ENCODE measurements at regions not wholly inside any gene's neighbourhood (a gene's known extent, or its start where the extent isn't known, plus 50 kb on each side); places are given as distances from the start of the nearest gene placed in this dataset.
"Not testable (repeated sequence)": the region's sequence is repeated elsewhere in the genome, so short reads cannot be mapped to it uniquely, and the experiment has no call there.

DNA sequence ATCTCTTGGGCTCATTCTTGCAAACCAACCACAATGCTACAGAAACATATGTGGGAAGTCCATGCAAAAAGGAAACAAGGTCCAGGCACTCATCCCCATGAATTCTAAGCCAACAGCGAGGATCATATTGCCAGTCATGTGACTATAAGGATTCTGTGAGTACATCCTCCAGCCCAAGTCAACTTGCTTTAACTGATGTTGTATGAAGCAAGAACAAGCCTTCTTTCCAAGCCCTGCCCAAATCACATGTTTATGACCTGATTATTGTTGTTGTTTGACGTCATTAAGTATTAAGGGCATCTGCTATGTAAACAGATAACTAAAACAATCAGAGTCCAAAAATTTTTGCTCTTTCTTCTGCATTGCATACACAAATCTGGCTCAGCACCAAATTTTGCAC, 78.2 kb upstream of the MON1B start:
- DNase-seq (ENCODE audit: low read depth): no peak
- TF ChIP-seq, protein P1, sequence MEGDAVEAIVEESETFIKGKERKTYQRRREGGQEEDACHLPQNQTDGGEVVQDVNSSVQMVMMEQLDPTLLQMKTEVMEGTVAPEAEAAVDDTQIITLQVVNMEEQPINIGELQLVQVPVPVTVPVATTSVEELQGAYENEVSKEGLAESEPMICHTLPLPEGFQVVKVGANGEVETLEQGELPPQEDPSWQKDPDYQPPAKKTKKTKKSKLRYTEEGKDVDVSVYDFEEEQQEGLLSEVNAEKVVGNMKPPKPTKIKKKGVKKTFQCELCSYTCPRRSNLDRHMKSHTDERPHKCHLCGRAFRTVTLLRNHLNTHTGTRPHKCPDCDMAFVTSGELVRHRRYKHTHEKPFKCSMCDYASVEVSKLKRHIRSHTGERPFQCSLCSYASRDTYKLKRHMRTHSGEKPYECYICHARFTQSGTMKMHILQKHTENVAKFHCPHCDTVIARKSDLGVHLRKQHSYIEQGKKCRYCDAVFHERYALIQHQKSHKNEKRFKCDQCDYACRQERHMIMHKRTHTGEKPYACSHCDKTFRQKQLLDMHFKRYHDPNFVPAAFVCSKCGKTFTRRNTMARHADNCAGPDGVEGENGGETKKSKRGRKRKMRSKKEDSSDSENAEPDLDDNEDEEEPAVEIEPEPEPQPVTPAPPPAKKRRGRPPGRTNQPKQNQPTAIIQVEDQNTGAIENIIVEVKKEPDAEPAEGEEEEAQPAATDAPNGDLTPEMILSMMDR (IDR thresholded peaks at IDR 0.05; ENCODE audit: low read length, missing control alignments): no peak

DNA sequence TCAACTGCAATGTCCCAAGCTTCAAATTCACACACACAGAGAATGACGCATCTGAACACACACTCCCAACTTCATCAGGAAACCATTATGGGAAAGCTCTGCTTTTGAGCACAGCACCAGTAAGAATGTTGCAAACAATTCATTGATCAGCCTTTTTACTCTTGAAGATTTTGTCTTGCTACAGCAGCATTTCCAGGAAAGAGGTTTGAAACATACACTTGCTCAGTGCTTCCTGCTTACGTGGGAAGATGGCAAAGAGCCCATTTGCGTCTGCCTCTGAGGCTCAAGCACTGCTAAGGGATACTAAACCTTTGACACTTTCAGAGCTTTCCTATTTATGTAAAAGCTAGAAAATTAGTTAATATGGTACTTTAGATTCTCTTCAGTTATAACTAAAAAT, 77.2 kb upstream of the MON1B start:
- DNase-seq (ENCODE audit: low read depth): peak; percentile 12
- TF ChIP-seq, protein P1 (IDR thresholded peaks at IDR 0.05; ENCODE audit: low read length, missing control alignments): no peak

More for the DNA sequence above, 78.2 kb upstream of the MON1B start:
- H3K4me3 ChIP-seq (replicated peaks; ENCODE audit: low read depth, low read length): no peak overlapping the region

DNA sequence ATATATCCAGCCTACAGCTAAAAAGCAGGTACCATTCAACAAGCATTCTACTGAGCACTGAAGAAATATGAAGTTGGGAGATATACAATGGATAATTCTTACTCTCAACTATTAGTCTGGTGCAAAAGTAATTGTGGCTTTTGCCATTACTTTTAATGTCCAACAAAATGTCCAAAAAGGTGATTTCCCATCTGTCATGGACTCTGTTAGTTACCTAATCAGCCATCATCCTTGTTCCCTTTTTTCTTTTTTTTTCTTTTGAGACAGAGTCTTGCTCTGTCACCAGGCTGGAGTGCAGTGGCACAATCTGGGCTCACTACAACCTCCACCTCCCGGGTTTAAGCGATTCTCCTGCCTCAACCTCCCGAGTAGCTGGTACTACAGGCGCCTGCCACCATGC, 76.6 kb upstream of the MON1B start:
- not testable (repeated sequence) for H3K4me3 ChIP-seq (replicated peaks; ENCODE audit: low read depth, low read length); DNase-seq (ENCODE audit: low read depth)

More for the DNA sequence above, 77.2 kb upstream of the MON1B start:
- no peak overlapping the region for H3K4me3 ChIP-seq (replicated peaks; ENCODE audit: low read depth, low read length)

DNA sequence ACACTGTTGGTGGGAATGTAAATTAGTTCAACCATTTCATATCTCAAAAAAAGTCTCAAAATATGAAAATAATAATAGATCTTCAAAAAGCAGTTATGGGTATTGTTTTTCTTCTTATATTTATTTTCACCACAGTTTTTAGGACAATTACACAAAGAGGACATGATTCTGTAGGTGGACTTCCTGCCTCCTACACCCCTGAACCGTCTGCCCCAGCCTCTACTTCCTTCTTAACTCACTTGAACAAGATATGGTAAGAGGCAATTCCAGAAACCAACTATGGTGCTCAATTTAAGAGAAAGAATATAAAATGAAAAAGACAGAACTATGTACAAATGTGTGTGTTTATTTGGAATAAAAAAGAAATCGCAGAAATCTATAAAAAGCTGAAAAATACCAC, 74.1 kb upstream of the MON1B start:
- DNase-seq (ENCODE audit: low read depth): no peak
- TF ChIP-seq, protein P1 (IDR thresholded peaks at IDR 0.05; ENCODE audit: low read length, missing control alignments): no peak
- H3K4me3 ChIP-seq (replicated peaks; ENCODE audit: low read depth, low read length): no peak overlapping the region

DNA sequence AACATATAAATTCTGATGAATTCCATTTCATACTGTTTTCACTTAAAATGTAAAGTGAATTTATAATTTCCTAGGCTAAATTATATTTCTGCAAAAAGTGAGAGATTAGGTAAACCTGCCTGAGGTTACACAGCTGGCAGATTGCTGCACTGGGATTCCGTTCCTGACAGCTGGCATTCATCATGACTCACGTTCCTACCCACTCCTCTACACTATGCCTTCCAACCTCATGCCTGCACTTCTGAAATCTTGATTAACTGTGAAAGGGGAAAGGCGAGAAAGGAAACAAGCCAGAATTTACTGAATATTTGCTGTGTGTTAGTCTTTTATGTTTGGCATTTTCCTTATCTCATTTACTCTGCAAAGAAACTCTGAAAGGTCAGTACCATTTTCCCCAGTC, 73.3 kb upstream of the MON1B start:
- no peak for DNase-seq (ENCODE audit: low read depth)
- no peak overlapping the region for H3K4me3 ChIP-seq (replicated peaks; ENCODE audit: low read depth, low read length)
- TF ChIP-seq, protein P1 (IDR thresholded peaks at IDR 0.05; ENCODE audit: low read length, missing control alignments): no peak

DNA sequence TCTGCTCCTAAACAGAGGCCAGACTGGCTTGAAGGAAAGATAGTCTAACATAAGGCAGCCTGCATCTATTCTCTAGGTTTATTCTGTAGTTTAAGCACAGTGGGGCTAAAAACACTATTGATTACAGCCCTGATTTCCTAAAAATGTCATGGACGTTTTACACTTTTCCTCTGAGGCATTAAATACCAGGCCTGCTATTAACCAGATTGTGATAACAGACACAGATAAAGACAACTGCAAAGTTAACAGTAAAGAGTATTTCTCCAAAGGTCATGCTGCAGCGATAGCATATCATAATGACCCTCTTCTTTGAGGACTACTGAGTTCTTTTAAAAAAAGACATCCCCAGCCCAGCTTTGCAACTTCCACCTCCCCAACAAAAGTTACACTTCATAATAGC, 59.6 kb upstream of the MON1B start:
- no peak for DNase-seq (ENCODE audit: low read depth)
- no peak overlapping the region for H3K4me3 ChIP-seq (replicated peaks; ENCODE audit: low read depth, low read length)
- TF ChIP-seq, protein P1 (IDR thresholded peaks at IDR 0.05; ENCODE audit: low read length, missing control alignments): no peak

DNA sequence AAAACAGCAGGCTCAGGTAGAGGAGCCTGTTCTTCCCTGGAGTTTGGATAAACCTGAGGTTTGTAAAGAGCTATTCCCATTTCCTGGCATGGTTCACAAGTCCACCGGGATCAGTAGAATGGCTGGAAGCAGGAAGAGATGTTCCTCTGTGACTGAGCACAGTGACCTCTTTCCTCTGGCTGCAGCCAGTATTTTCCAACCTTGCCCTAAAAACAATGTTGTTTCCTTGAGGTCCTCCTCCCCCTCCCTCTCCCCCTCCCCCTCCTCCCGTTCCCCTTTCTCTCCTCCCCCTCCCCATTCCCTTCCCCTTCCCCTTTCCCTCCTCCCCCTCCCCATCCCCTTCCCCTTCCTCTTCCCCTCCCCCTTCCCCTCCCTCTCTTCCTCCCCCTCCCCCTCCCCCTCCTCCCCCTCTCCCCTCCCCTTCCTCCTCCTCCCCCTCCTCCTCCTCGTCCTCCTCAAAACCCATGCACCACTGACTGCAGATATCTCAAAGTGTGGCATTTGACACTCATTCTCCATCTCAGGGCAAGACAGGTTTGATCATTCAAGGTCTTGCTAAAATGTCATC, 58.9 kb upstream of the MON1B start:
- TF ChIP-seq, protein P1 (IDR thresholded peaks at IDR 0.05; ENCODE audit: low read length, missing control alignments): no peak
- H3K4me3 ChIP-seq (replicated peaks; ENCODE audit: low read depth, low read length): no peak overlapping the region
- no peak for DNase-seq (ENCODE audit: low read depth)

Data from fibroblast of pulmonary artery (primary cell).